Transverse colon (tissue), 4 donors: ENCODE measurements at regions not wholly inside any gene's neighbourhood (a gene's known extent, or its start where the extent isn't known, plus 50 kb on each side); places are given as distances from the start of the nearest gene placed in this dataset.

Experiments used
- DNase-seq: peaks from one replicate; pipeline ENCODE4 v3.0.0-alpha.2; 2019
- H3K27ac ChIP-seq, 4 donors: fragments of 200-600 bp; sonication (generic); 2 replicates each; pipeline ENCODE4 v1.5.1; 2016 to 2018; ENCODE audit warnings: inconsistent platforms in 4 of 4
- H3K27me3 ChIP-seq: fragments of 200-600 bp; sonication (generic); 2 replicates; pipeline ENCODE4 v1.5.1; 2017; ENCODE audit warnings: inconsistent platforms
- H3K36me3 ChIP-seq, 4 donors: fragments of 200-600 bp; sonication (generic); 2 replicates each; pipeline ENCODE4 v1.5.1; 2017 to 2019; ENCODE audit warnings: inconsistent platforms in 4 of 4
- H3K4me1 ChIP-seq, 4 donors: fragments of 200-600 bp; sonication (generic); 2 replicates each; pipeline ENCODE4 v1.5.1; 2017 to 2020; ENCODE audit warnings: inconsistent platforms in 4 of 4
- H3K4me3 ChIP-seq, 4 donors: fragments of 200-600 bp; sonication (generic); 1 replicate in 1 of 4; 2 replicates in 3 of 4; pipeline versions ENCODE4 v1.5.1 to v1.6.1; 2017 to 2019; ENCODE audit warnings: inconsistent platforms in 4 of 4
- H3K9me3 ChIP-seq, 2 donors: fragments of 200-600 bp; sonication (generic); 2 replicates each; pipeline ENCODE4 v1.5.1; 2017 to 2019; ENCODE audit warnings: inconsistent platforms in 2 of 2
- CTCF ChIP-seq, 5 experiments: fragments of 200-600 bp in 3 of 5; fragments of 450-650 bp in 2 of 5; sonication (generic) in 3 of 5; IDR thresholded peaks; 1 replicate in 2 of 5; 2 replicates in 3 of 5; pipeline ENCODE4 v1.5.1; 2016 to 2017; ENCODE audit warnings: antibody characterized with exemption in 5 of 5, inconsistent platforms in 3 of 5, mild to moderate bottlenecking in 2 of 5, moderate library complexity in 1 of 5
- EP300 ChIP-seq: sonication (generic); formaldehyde crosslinking; IDR thresholded peaks from one replicate; pipeline ENCODE4 v1.6.1; 2017; ENCODE audit warnings: antibody characterized with exemption, low read depth
- POLR2A ChIP-seq: fragments of 450-650 bp; IDR thresholded peaks from one replicate; pipeline ENCODE4 v1.6.1; 2016; ENCODE audit warnings: antibody characterized with exemption, mild to moderate bottlenecking, moderate library complexity
- POLR2AphosphoS5 ChIP-seq, 3 donors: sonication (generic); formaldehyde crosslinking; IDR thresholded peaks; one replicate each; pipeline ENCODE4 v1.6.1; 2016; ENCODE audit warnings: antibody characterized with exemption in 3 of 3
- WGBS, 2 donors: methylation state at CpG; one replicate each; pipeline ENCODE4 v1.1.5; 2018; ENCODE audit warnings: low coverage in 1 of 2; 5-methylcytosine and 5-hydroxymethylcytosine counted together
- in situ Hi-C, 4 donors: fragments of 200-750 bp; cut with MboI; loops; one replicate each; pipeline versions ENCODE4 v1.15.0 to v1.15.1; 2017; ENCODE audit warnings: low sequenced_read_pairs in 3 of 4, low pct_ligation_motif_present in 1 of 4, low pct_unique_long_range_greater_than_20kb in 1 of 4
- intact Hi-C: fragments of 100-400 bp; cut with DNase I; formaldehyde crosslinking; loops from one replicate; pipeline ENCODE4 v1.15.1; 2023; ENCODE audit warnings: low total_unique reads

DNA sequence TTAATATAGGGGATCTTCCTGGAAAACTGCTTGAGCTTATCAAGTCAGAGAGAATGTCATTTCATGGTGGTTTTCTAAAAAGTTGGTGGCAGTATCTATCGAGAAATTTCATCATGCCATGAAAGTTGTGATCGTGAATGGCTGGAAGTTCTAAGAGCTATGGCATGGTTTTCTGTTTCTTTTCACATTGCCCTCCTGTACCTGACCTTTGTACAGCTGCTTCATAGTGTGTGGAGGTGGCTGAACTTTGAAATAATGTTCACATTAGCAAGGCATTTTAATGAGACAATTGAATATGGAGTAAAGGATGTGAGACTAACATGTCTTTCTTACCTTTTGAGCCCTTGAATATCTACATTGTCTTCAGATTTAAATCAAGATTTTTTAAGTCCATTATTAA, 278.2 kb upstream of the ID4 start:
- Histone ChIP-seq H3K27me3 (no peaks in the 10 kb centered on the region), H3K4me1 (no peaks in the 10 kb centered on the region), H3K27ac (no peak overlapping the region), H3K4me3 (no peak overlapping the region), H3K9me3 (no peaks in the 10 kb centered on the region), H3K36me3 (no peaks in the 10 kb centered on the region)
- DNase-seq: no peak
- TF ChIP-seq EP300 (no peak), POLR2A (no peak), CTCF (IDR thresholded peaks at IDR 0.05) (no peak), POLR2AphosphoS5 (IDR thresholded peaks at IDR 0.05) (no peak)
- WGBS, 2 donors: 67 to 78% methylated on average over 2 of the region's 2 CpGs
- in situ Hi-C loops (no loop called here), intact Hi-C loops (no loop called here)

DNA sequence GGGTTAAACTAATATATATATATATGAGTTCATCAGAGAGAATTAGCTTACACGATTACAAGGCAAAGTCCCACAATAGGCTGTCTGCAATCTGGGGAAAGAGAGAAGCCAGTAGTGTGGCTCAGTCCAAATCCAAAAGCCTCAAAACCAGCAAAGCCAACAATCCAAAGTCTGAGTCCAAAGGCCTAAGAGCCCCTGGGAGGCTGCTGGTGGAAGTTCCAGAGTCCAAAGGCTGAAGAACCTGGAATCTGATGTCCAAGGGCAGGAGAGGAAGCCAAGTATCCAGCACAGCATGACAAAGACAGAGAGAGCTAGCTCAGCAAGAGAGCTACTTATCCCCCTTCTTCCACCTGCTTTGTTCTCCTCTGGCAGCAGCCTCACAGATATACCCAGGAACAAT, 274.7 kb upstream of the ID4 start:
- intact Hi-C loops (no loop called here), in situ Hi-C loops (no loop called here)
- no peak for DNase-seq
- Histone ChIP-seq H3K27ac (no peak overlapping the region), H3K9me3 (no peaks in the 10 kb centered on the region), H3K27me3 (no peaks in the 10 kb centered on the region), H3K36me3 (no peaks in the 10 kb centered on the region), H3K4me1 (no peaks in the 10 kb centered on the region), H3K4me3 (no peak overlapping the region)
- 70 to 81% methylated on average over 1 of the region's 1 CpG for WGBS, 2 donors
- TF ChIP-seq EP300 (no peak), POLR2A (no peak), CTCF (IDR thresholded peaks at IDR 0.05) (no peak), POLR2AphosphoS5 (IDR thresholded peaks at IDR 0.05) (no peak)

DNA sequence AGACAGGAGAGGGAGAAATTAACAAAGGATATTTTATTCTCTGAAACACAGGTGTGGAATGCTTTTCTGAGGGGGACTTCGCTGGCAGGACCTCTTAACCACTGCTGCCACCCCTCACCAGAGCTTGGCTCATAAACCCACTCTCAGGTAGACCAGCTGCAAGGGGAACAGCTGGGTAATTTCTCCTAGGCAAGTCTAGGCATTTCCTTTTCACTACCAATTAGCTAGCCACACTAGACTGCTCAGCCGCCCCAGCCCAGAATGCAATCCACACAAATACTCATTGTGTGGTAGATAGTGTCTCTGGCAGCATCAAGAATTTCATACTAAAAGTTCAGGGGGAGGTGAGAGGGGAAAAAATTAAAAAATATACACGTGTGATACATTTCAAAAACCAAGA, 267.6 kb upstream of the ID4 start:
- Histone ChIP-seq H3K9me3 (no peaks in the 10 kb centered on the region), H3K36me3 (no peaks in the 10 kb centered on the region), H3K4me1 (no peaks in the 10 kb centered on the region), H3K27ac (no peak overlapping the region), H3K4me3 (no peak overlapping the region), H3K27me3 (no peaks in the 10 kb centered on the region)
- in situ Hi-C loops: no loop called here
- TF ChIP-seq CTCF (IDR thresholded peaks at IDR 0.05) (no peak), POLR2A (no peak), POLR2AphosphoS5 (IDR thresholded peaks at IDR 0.05) (no peak), EP300 (no peak)
- intact Hi-C loops: no loop called here
- DNase-seq: no peak
- 63 to 65% methylated on average over 2 to 3 of the region's 3 CpGs for WGBS, 2 donors

DNA sequence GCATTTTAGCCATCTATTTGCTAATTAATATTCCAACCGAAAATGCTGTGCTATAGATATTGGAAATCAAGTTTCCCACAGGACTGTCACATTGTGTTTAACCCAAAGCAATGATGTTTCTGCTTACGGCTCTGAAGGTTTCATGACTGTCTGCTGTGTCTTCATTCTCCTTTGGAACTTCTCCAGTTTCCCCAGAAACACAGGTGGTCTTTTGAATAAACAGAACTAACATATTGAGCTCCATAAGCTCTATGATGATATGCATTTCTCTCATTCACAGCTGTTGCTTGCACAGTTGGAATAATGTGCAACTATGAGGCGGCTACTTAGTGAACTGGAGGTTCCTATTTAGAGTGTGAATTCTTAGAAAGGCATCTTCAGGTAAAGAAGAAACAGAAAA, 266.0 kb upstream of the ID4 start:
- intact Hi-C loops: no loop called here
- H3K4me3 ChIP-seq: no peak overlapping the region

More for the DNA sequence above, 266.0 kb upstream of the ID4 start:
- Histone ChIP-seq H3K4me1 (no peaks in the 10 kb centered on the region), H3K27me3 (no peaks in the 10 kb centered on the region), H3K9me3 (no peaks in the 10 kb centered on the region), H3K36me3 (no peaks in the 10 kb centered on the region), H3K27ac (no peak overlapping the region)
- no peak for TF ChIP-seq POLR2A
- no peak for TF ChIP-seq EP300
- no peak for TF ChIP-seq CTCF (IDR thresholded peaks at IDR 0.05)
- TF ChIP-seq POLR2AphosphoS5 (IDR thresholded peaks at IDR 0.05): no peak
- 74 to 78% methylated on average over 3 of the region's 3 CpGs for WGBS, 2 donors
- in situ Hi-C loops: no loop called here
- no peak for DNase-seq
